HG03103 (cell line): ENCODE measurements at regions not wholly inside any gene's neighbourhood (a gene's known extent, or its start where the extent isn't known, plus 50 kb on each side); places are given as distances from the start of the nearest gene placed in this dataset.
"Not testable (repeated sequence)": the region's sequence is repeated elsewhere in the genome, so short reads cannot be mapped to it uniquely, and the experiment has no call there.

ENCODE experiments used
- ATAC-seq: cut with Tn5 transposase; IDR thresholded peaks from one replicate; pipeline ENCODE4 v1.9.1; 2021; ENCODE audit warnings: low read depth; ENCODE audit not compliant: unreplicated experiment

GRCh38 chr5:40453689-40454088 lies 226.0 kb upstream of the PTGER4 start:
- no peak for ATAC-seq

- no peak for ATAC-seq
These were observed 226.7 kb upstream of the PTGER4 start for GRCh38 chr5:40452874-40453624.

- no peak for ATAC-seq
These were observed 232.3 kb upstream of the PTGER4 start for GRCh38 chr5:40447438-40447837.

GRCh38 chr5:40446910-40447309 lies 232.8 kb upstream of the PTGER4 start:
- no peak for ATAC-seq

- ATAC-seq, result no peak
These were observed 237.4 kb upstream of the PTGER4 start for GRCh38 chr5:40442346-40442745.

GRCh38 chr5:40441733-40442132 lies 238.0 kb upstream of the PTGER4 start:
- ATAC-seq, result no peak

- no peak for ATAC-seq
These were observed 239.0 kb upstream of the PTGER4 start for GRCh38 chr5:40440746-40441145.

- ATAC-seq, result not testable (repeated sequence)
These were observed 240.6 kb upstream of the PTGER4 start for GRCh38 chr5:40439103-40439502.

- not testable (repeated sequence) for ATAC-seq
These were observed 241.1 kb upstream of the PTGER4 start for GRCh38 chr5:40438646-40439045.

- ATAC-seq, result no peak
These were observed 242.3 kb upstream of the PTGER4 start for GRCh38 chr5:40437452-40437861.

- no peak for ATAC-seq
These were observed 243.0 kb upstream of the PTGER4 start for GRCh38 chr5:40436535-40437237.

GRCh38 chr5:40435706-40436105 lies 244.0 kb upstream of the PTGER4 start:
- not testable (repeated sequence) for ATAC-seq

- no peak for ATAC-seq
These were observed 246.9 kb upstream of the PTGER4 start for GRCh38 chr5:40432836-40433235.

- no peak for ATAC-seq
These were observed 248.0 kb upstream of the PTGER4 start for GRCh38 chr5:40431734-40432133.

GRCh38 chr5:40430101-40430710 lies 249.5 kb upstream of the PTGER4 start:
- no peak for ATAC-seq

- ATAC-seq, result no peak
These were observed 250.2 kb upstream of the PTGER4 start for GRCh38 chr5:40429258-40430100.

- ATAC-seq, result no peak
These were observed 250.9 kb upstream of the PTGER4 start for GRCh38 chr5:40428815-40429214.

- ATAC-seq, result no peak
These were observed 251.6 kb upstream of the PTGER4 start for GRCh38 chr5:40428126-40428525.

GRCh38 chr5:40417046-40417810 lies 262.5 kb upstream of the PTGER4 start:
- ATAC-seq, result not testable (repeated sequence)

- no peak for ATAC-seq
These were observed 263.1 kb upstream of the PTGER4 start for GRCh38 chr5:40416588-40416987.
